Neural cell (in vitro differentiated cells): ENCODE measurements at regions not wholly inside any gene's neighbourhood (a gene's known extent, or its start where the extent isn't known, plus 50 kb on each side); places are given as distances from the start of the nearest gene placed in this dataset.

ENCODE experiments used
- CTCF ChIP-seq: fragments of 450-650 bp; IDR thresholded peaks from 2 replicates; pipeline ENCODE4 v1.5.1; 2014; ENCODE audit warnings: antibody characterized with exemption, mild to moderate bottlenecking, moderate library complexity; ENCODE audit not compliant: poor library complexity, severe bottlenecking
- MXI1 ChIP-seq: fragments of 450-650 bp; conservative IDR thresholded peaks from 2 replicates; pipeline ENCODE4 v1.6.1; 2014; ENCODE audit warnings: antibody characterized with exemption, mild to moderate bottlenecking; ENCODE audit not compliant: poor library complexity, severe bottlenecking
- REST ChIP-seq: IDR thresholded peaks from 2 replicates; pipeline ENCODE4 v1.6.1; 2012; ENCODE audit warnings: borderline replicate concordance
- SMC3 ChIP-seq: fragments of 450-650 bp; conservative IDR thresholded peaks from 2 replicates; pipeline ENCODE4 v1.6.1; 2014; ENCODE audit warnings: antibody characterized with exemption, mild to moderate bottlenecking, moderate library complexity; ENCODE audit not compliant: poor library complexity
- TAF1 ChIP-seq: IDR thresholded peaks from 2 replicates; pipeline ENCODE4 v1.6.1; 2012; ENCODE audit warnings: low read depth

GRCh38 chr12:105933671-105934665 is 204.8 kb downstream of the NUAK1 start:
- TF ChIP-seq CTCF (no peak), SMC3 (no peak), TAF1 (no peak), REST (no peak), MXI1 (no peak)
